ENCODE measurements at regions not wholly inside any gene's neighbourhood (a gene's known extent, or its start where the extent isn't known, plus 50 kb on each side); places are given as distances from the start of the nearest gene placed in this dataset.
"Not testable (repeated sequence)": the region's sequence is repeated elsewhere in the genome, so short reads cannot be mapped to it uniquely, and the experiment has no call there.

GRCh38 chr7:98729121-98729520, 112.0 kb downstream of the NPTX2 start:
- no peak for DNase-seq

GRCh38 chr7:98730326-98730725, 113.2 kb downstream of the NPTX2 start:
- DNase-seq, result no peak

- no peak for DNase-seq
Measured at GRCh38 chr7:98731651-98732050, 114.6 kb downstream of the NPTX2 start.

- no peak for DNase-seq
Measured at GRCh38 chr7:98733036-98733435, 116.0 kb downstream of the NPTX2 start.

GRCh38 chr7:98735801-98736200, 118.7 kb downstream of the NPTX2 start:
- DNase-seq, result no peak

- DNase-seq, result not testable (repeated sequence)
Measured at GRCh38 chr7:98736461-98736860, 119.4 kb downstream of the NPTX2 start.

GRCh38 chr7:98737176-98737575, 120.1 kb downstream of the NPTX2 start:
- DNase-seq, result no peak

GRCh38 chr7:98740643-98741042, 123.6 kb downstream of the NPTX2 start:
- no peak for DNase-seq

GRCh38 chr7:98745722-98746318, 124.0 kb downstream of the TMEM130 start:
- peak; percentile 83 for DNase-seq

GRCh38 chr7:98748090-98748489, 121.7 kb downstream of the TMEM130 start:
- no peak for DNase-seq

GRCh38 chr7:98753176-98753575, 116.6 kb downstream of the TMEM130 start:
- no peak for DNase-seq

GRCh38 chr7:98753989-98754479, 115.8 kb downstream of the TMEM130 start:
- peak; percentile 35 for DNase-seq

- peak; percentile 50 for DNase-seq
Measured at GRCh38 chr7:98755138-98755898, 114.5 kb downstream of the TMEM130 start.

- no peak for DNase-seq
Measured at GRCh38 chr7:98758157-98758556, 111.7 kb downstream of the TMEM130 start.

- DNase-seq, result no peak
Measured at GRCh38 chr7:98760201-98760651, 109.6 kb downstream of the TMEM130 start.

- no peak for DNase-seq
Measured at GRCh38 chr7:98761225-98761624, 108.6 kb downstream of the TMEM130 start.

GRCh38 chr7:98762620-98763019, 107.2 kb downstream of the TMEM130 start:
- no peak for DNase-seq

- no peak for DNase-seq
Measured at GRCh38 chr7:98763441-98763840, 106.4 kb downstream of the TMEM130 start.

- no peak for DNase-seq
Measured at GRCh38 chr7:98764946-98765345, 104.9 kb downstream of the TMEM130 start.

GRCh38 chr7:98770085-98770484, 99.7 kb downstream of the TMEM130 start:
- DNase-seq, result not testable (repeated sequence)

- DNase-seq, result peak; percentile 77
Measured at GRCh38 chr7:98771519-98771918, 98.3 kb downstream of the TMEM130 start.

GRCh38 chr7:98771941-98772603, 97.7 kb downstream of the TMEM130 start:
- peak; percentile 57 for DNase-seq

GRCh38 chr7:98774884-98775283, 94.9 kb downstream of the TMEM130 start:
- no peak for DNase-seq

- no peak for DNase-seq
Measured at GRCh38 chr7:98777051-98777450, 92.8 kb downstream of the TMEM130 start.

Data from eye (tissue), 1 donor.